ENCODE measurements at regions not wholly inside any gene's neighbourhood (a gene's known extent, or its start where the extent isn't known, plus 50 kb on each side); places are given as distances from the start of the nearest gene placed in this dataset.
"Not testable (repeated sequence)": the region's sequence is repeated elsewhere in the genome, so short reads cannot be mapped to it uniquely, and the experiment has no call there.

DNA sequence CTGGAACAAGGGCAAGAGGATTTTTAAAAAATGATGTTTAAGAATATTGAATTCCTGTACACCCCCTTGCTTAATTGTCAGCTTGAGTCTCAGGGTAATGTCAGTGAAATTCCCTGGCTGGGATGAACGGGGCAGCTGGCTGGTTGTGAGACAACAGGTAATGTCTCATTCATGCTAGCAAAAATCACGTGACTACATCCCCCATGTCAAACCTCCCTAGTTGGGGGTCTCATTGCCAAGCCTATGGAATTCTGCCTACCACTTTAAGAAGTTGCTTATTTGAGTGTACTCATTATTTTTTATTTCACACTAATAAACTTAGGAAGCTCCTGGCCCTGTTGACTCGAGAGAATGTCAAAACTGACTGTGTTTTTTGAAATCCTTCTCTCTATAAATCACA is 218.3 kb downstream of the ICOS start:
- TF ChIP-seq, protein P1, sequence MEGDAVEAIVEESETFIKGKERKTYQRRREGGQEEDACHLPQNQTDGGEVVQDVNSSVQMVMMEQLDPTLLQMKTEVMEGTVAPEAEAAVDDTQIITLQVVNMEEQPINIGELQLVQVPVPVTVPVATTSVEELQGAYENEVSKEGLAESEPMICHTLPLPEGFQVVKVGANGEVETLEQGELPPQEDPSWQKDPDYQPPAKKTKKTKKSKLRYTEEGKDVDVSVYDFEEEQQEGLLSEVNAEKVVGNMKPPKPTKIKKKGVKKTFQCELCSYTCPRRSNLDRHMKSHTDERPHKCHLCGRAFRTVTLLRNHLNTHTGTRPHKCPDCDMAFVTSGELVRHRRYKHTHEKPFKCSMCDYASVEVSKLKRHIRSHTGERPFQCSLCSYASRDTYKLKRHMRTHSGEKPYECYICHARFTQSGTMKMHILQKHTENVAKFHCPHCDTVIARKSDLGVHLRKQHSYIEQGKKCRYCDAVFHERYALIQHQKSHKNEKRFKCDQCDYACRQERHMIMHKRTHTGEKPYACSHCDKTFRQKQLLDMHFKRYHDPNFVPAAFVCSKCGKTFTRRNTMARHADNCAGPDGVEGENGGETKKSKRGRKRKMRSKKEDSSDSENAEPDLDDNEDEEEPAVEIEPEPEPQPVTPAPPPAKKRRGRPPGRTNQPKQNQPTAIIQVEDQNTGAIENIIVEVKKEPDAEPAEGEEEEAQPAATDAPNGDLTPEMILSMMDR (IDR thresholded peaks at IDR 0.05; ENCODE audit: low read depth, low read length): no peak
- no peak for DNase-seq (ENCODE audit: extremely low read depth, low read depth)

DNA sequence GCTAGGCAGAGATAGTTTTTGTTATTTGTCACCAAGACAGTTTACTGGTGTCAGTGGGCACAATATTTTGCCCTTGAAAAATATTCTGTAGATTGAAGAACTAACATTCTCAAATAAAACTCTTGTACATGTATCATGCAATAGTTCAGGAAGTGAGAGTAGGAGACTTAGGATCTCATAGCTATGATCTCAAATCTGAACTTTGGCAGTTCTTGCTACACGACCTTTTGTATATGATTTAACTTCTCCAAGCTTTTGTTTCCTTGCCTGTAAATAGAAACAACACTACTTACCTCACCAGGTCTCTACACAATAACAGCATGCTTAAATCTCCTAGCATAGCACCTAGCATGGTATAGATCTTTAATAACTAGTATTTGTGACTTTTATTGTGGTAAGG is 219.9 kb downstream of the ICOS start:
- TF ChIP-seq, protein P1 (IDR thresholded peaks at IDR 0.05; ENCODE audit: low read depth, low read length): no peak

GRCh38 chr2:204157684-204158083 is 221.1 kb downstream of the ICOS start:
- DNase-seq (ENCODE audit: extremely low read depth, low read depth): no peak
- TF ChIP-seq, protein P1 (IDR thresholded peaks at IDR 0.05; ENCODE audit: low read depth, low read length): no peak

More for the DNA sequence above, 219.9 kb downstream of the ICOS start:
- DNase-seq (ENCODE audit: extremely low read depth, low read depth): no peak

DNA sequence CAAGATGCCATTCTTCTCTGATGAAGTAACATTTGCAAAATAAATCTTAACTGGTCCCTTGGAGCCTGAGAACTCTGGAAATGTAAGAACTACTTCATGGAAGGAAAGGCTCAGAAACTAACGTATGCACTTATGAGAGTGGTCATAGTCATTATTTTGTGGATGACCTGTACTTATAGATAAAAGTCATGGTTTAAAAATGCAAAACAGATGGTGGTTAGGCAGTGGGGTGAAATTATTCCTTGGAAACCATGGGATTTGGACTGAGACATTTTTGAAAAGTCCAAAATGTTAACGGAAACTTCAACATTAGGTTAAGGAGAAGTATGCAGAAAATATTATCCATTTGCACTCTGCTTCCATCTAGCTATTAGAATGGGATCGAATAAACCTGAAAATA is 223.0 kb downstream of the ICOS start:
- TF ChIP-seq, protein P1 (IDR thresholded peaks at IDR 0.05; ENCODE audit: low read depth, low read length): no peak
- no peak for DNase-seq (ENCODE audit: extremely low read depth, low read depth)

GRCh38 chr2:204160989-204161388 is 224.4 kb downstream of the ICOS start:
- TF ChIP-seq, protein P1 (IDR thresholded peaks at IDR 0.05; ENCODE audit: low read depth, low read length): no peak
- no peak for DNase-seq (ENCODE audit: extremely low read depth, low read depth)

DNA sequence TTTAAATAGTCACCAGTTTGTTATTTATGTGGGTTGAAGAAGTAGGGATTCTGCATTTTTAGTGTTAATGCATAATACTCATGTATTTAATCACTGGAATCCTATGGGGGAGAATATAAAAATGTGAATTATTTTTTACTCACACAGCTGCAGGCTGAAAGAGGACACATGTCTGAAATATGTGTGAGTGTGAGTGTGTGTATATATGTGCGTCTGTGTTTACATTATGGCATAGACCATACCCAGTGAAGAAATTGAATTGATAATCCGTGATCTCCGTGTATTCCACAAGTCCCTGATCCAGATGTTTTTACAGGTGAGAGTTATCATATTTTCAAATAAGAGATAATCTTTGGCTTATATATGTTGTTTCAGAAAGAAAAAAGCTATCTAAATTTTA is 225.3 kb downstream of the ICOS start:
- TF ChIP-seq, protein P1 (IDR thresholded peaks at IDR 0.05; ENCODE audit: low read depth, low read length): no peak
- no peak for DNase-seq (ENCODE audit: extremely low read depth, low read depth)

- TF ChIP-seq, protein P1 (IDR thresholded peaks at IDR 0.05; ENCODE audit: low read depth, low read length): no peak
- no peak for DNase-seq (ENCODE audit: extremely low read depth, low read depth)
Observed at GRCh38 chr2:204166961-204167360, 230.4 kb downstream of the ICOS start.

DNA sequence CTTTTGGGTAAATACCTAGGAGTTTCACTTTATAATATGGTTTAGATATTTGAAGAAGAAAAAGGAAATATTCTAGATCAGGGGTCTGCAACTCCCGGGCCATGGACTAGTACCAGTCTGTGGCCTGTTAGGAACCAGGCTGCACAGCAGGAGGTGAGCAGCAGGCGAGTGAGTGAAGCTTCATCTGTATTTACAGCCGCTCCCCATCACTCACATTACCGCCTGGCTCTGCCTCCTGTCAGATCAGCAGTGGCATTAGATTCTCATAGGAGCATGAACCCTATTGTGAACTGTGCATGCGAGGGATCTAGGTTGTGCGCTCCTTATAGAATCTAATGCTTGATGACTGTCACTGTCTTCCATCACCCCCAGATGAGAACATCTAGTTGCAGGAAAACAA is 231.1 kb downstream of the ICOS start:
- DNase-seq (ENCODE audit: extremely low read depth, low read depth): not testable (repeated sequence)

Measured in AG09319 (cell line).